ENCODE measurements at regions not wholly inside any gene's neighbourhood (a gene's known extent, or its start where the extent isn't known, plus 50 kb on each side); places are given as distances from the start of the nearest gene placed in this dataset.

- no peak for TF ChIP-seq POLR2A (IDR thresholded peaks at IDR 0.05)
- no peak for TF ChIP-seq CTCF (IDR thresholded peaks at IDR 0.05)
These were observed 584.7 kb upstream of the SLC35B3 start for GRCh38 chr6:9020001-9020400.

Data from uterus (tissue), 2 donors.